SK-N-MC (cell line): ENCODE measurements at regions not wholly inside any gene's neighbourhood (a gene's known extent, or its start where the extent isn't known, plus 50 kb on each side); places are given as distances from the start of the nearest gene placed in this dataset.

Source experiments
- EZH2 ChIP-seq: fragments of 200-600 bp; sonication (generic); IDR thresholded peaks from one replicate; pipeline ENCODE4 v1.6.1; 2017; ENCODE audit warnings: antibody characterized with exemption
- FOXP2 ChIP-seq: optimal IDR thresholded peaks from 2 replicates; pipeline ENCODE3; 2011; ENCODE audit warnings: mild to moderate bottlenecking, moderate library complexity; ENCODE audit not compliant: insufficient read depth; ENCODE audit errors: extremely low read length, control extremely low read depth
- POLR2AphosphoS5 ChIP-seq: IDR thresholded peaks from 2 replicates; pipeline ENCODE4 v1.6.1; 2012; ENCODE audit warnings: mild to moderate bottlenecking, low read depth, low read length, borderline replicate concordance

- no peak for TF ChIP-seq EZH2
- TF ChIP-seq POLR2AphosphoS5 = no peak
- no peak for TF ChIP-seq FOXP2
Observed at GRCh38 chr21:41564871-41565274, 56.9 kb upstream of the TMPRSS2 start.
